Stimulated activated naive CD8-positive, alpha-beta T cell treated with anti-CD3 and anti-CD28 coated beads, Interleukin-15, Interleukin-2, amounts not matched to agents 100 ng/mL and 50 ng/mL, for 24 hours (primary cell): ENCODE measurements at regions not wholly inside any gene's neighbourhood (a gene's known extent, or its start where the extent isn't known, plus 50 kb on each side); places are given as distances from the start of the nearest gene placed in this dataset.

Experiments used
- H3K27ac Mint-ChIP-seq: one replicate; pipeline ENCODE4 v1.8.0; 2021; ENCODE audit warnings: mild to moderate bottlenecking, mixed read lengths
- H3K27me3 Mint-ChIP-seq: one replicate; pipeline ENCODE4 v1.8.0; 2021; ENCODE audit warnings: mixed read lengths
- H3K36me3 Mint-ChIP-seq: one replicate; pipeline ENCODE4 v1.8.0; 2021; ENCODE audit warnings: low read depth, mixed read lengths
- H3K4me1 Mint-ChIP-seq: one replicate; pipeline ENCODE4 v1.8.0; 2021; ENCODE audit warnings: low read depth, mixed read lengths
- H3K4me3 Mint-ChIP-seq: one replicate; pipeline ENCODE4 v1.8.0; 2021; ENCODE audit warnings: mild to moderate bottlenecking, mixed read lengths
- H3K9me3 Mint-ChIP-seq: one replicate; pipeline ENCODE4 v1.8.0; 2021; ENCODE audit warnings: mixed read lengths

DNA sequence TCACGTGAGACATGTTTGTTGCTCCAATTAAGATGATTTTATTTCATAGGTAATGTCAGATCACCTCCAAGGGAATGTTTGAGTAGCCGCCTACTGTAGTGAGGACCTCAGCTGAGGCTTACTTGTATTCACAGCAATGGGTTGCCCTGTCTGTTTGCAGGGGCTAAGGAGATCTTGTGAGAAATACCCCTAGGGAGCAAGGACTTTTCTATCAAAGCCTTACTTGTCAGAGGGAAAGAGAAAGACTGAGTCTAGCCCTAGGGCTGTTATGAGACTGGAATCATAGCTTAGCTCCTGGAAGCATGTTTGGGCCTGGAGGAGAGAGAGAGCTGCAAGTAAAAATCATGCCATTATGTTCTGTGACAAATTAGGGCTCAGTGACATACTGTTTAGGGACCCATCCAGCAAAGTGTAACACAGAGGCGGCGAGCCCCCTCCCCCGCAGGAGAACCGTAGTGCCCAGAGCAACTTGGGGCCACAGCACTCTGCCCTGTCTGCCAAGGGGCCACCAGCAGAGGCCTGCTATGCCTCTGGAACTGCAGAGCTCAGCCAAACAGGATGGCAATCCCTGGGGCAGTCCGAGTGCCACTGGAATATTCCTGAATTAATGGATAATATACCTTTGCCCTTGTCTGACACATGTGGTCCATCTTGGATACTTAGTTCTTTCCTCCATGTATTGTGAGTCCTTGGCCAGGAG lies 178.8 kb downstream of the DACT1 start:
- H3K9me3 Mint-ChIP-seq, result no peaks in the 10 kb centered on the region

GRCh38 chr14:58817846-58818245 lies 180.1 kb downstream of the DACT1 start:
- no peak overlapping the region for H3K4me3 Mint-ChIP-seq
- no peaks in the 10 kb centered on the region for H3K4me1 Mint-ChIP-seq
- H3K27me3 Mint-ChIP-seq, result peaks cover 4% of the 10 kb centered on the region
- no peaks in the 10 kb centered on the region for H3K36me3 Mint-ChIP-seq
- H3K9me3 Mint-ChIP-seq, result no peaks in the 10 kb centered on the region
- H3K27ac Mint-ChIP-seq, result no peak overlapping the region

More for the DNA sequence above, 178.8 kb downstream of the DACT1 start:
- H3K36me3 Mint-ChIP-seq, result no peaks in the 10 kb centered on the region
- no peak overlapping the region for H3K4me3 Mint-ChIP-seq
- H3K27me3 Mint-ChIP-seq, result peaks cover 4% of the 10 kb centered on the region
- no peaks in the 10 kb centered on the region for H3K4me1 Mint-ChIP-seq
- no peak overlapping the region for H3K27ac Mint-ChIP-seq

GRCh38 chr14:58820032-58820431 lies 182.3 kb downstream of the DACT1 start:
- Mint-ChIP-seq H3K9me3 (no peaks in the 10 kb centered on the region), H3K27me3 (peaks cover 4% of the 10 kb centered on the region), H3K4me1 (no peaks in the 10 kb centered on the region), H3K36me3 (no peaks in the 10 kb centered on the region), H3K27ac (no peak overlapping the region), H3K4me3 (no peak overlapping the region)

- H3K9me3 Mint-ChIP-seq, result no peaks in the 10 kb centered on the region
- H3K36me3 Mint-ChIP-seq, result no peaks in the 10 kb centered on the region
- H3K4me3 Mint-ChIP-seq, result no peak overlapping the region
- H3K27ac Mint-ChIP-seq, result no peak overlapping the region
- peaks cover 1% of the 10 kb centered on the region for H3K27me3 Mint-ChIP-seq
- no peaks in the 10 kb centered on the region for H3K4me1 Mint-ChIP-seq
These were observed 183.7 kb downstream of the DACT1 start for GRCh38 chr14:58821421-58821820.

- H3K27ac Mint-ChIP-seq, result no peak overlapping the region
- no peaks in the 10 kb centered on the region for H3K27me3 Mint-ChIP-seq
- no peaks in the 10 kb centered on the region for H3K9me3 Mint-ChIP-seq
- H3K4me1 Mint-ChIP-seq, result no peaks in the 10 kb centered on the region
- H3K4me3 Mint-ChIP-seq, result no peak overlapping the region
- no peaks in the 10 kb centered on the region for H3K36me3 Mint-ChIP-seq
These were observed 185.1 kb downstream of the DACT1 start for GRCh38 chr14:58822856-58823255.

- Mint-ChIP-seq H3K27ac (no peak overlapping the region), H3K27me3 (no peaks in the 10 kb centered on the region), H3K4me1 (no peaks in the 10 kb centered on the region)
These were observed 185.6 kb downstream of the DACT1 start for GRCh38 chr14:58823312-58823711.

GRCh38 chr14:58824106-58824505 lies 186.3 kb downstream of the DACT1 start:
- Mint-ChIP-seq H3K9me3 (no peaks in the 10 kb centered on the region), H3K36me3 (no peaks in the 10 kb centered on the region), H3K27ac (no peak overlapping the region), H3K4me3 (no peak overlapping the region), H3K27me3 (no peaks in the 10 kb centered on the region), H3K4me1 (no peaks in the 10 kb centered on the region)

More at GRCh38 chr14:58823312-58823711, 185.6 kb downstream of the DACT1 start:
- Mint-ChIP-seq H3K9me3 (no peaks in the 10 kb centered on the region), H3K4me3 (no peak overlapping the region), H3K36me3 (no peaks in the 10 kb centered on the region)

GRCh38 chr14:58824796-58825195 lies 187.0 kb downstream of the DACT1 start:
- Mint-ChIP-seq H3K27ac (no peak overlapping the region), H3K27me3 (no peaks in the 10 kb centered on the region), H3K9me3 (no peaks in the 10 kb centered on the region), H3K36me3 (no peaks in the 10 kb centered on the region), H3K4me3 (no peak overlapping the region), H3K4me1 (no peaks in the 10 kb centered on the region)

DNA sequence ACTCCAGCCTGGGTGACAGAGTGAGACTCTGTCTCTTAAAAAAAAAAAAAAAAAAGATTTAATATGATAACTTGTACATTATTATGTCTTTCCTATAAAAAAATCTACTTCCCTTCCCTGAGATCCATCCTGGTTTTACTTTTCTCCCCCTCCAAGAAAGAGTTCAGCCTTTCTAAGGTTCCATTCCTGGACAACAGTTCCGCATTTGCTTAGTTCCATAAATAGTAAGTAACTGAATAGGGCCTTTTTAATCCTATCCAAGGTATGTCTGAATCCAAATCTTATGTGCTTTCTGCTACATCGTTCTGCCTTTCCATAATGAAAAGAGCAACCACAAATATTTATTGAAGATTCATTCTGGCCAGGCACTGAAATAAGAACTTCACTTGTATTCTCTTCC lies 187.8 kb downstream of the DACT1 start:
- Mint-ChIP-seq H3K9me3 (no peaks in the 10 kb centered on the region), H3K4me3 (no peak overlapping the region), H3K4me1 (no peaks in the 10 kb centered on the region)

DNA sequence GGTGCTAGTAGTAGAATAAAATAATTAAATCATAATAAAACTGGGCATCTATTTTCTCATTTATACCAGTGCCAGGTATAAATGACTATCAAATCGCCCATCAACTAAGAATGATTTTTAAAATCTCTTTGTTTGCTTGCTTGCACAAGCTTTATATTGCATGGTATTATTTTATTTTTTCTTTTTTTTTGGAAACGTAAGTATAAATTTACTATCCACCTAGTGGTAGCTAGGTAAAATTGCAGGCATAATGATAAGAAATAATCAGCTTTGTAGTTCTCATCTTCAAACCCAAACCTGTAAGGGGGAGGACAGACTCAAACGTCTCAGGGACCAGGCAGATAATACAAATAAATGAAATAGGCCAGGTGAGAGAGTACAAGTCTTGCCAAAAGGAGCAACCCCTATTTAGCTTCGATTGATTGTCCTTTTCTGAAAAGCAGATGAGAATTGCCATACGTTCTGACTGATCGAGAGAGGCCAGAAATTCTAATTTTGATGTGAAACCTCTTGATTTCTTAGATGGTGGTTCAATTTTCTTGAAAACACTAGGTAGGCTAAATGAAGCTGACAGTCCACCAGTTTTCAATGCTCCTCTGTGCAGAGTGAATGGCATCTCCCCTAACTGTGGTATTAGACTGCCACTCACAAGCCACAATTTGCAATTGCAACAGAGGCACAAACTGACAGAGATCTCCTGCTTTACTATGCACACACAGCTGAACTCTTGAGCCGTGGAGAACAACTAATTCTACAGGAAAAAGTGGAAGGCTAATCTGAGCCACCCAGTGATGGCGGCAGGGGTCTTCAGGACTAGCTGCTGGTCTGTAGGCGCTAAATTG lies 189.3 kb downstream of the DACT1 start:
- Mint-ChIP-seq H3K27ac (no peak overlapping the region), H3K9me3 (no peaks in the 10 kb centered on the region), H3K4me3 (no peak overlapping the region), H3K36me3 (no peaks in the 10 kb centered on the region), H3K27me3 (peaks cover 5% of the 10 kb centered on the region), H3K4me1 (no peaks in the 10 kb centered on the region)

More for the DNA sequence above, 187.8 kb downstream of the DACT1 start:
- Mint-ChIP-seq H3K27me3 (peaks cover 5% of the 10 kb centered on the region), H3K36me3 (no peaks in the 10 kb centered on the region), H3K27ac (no peak overlapping the region)

DNA sequence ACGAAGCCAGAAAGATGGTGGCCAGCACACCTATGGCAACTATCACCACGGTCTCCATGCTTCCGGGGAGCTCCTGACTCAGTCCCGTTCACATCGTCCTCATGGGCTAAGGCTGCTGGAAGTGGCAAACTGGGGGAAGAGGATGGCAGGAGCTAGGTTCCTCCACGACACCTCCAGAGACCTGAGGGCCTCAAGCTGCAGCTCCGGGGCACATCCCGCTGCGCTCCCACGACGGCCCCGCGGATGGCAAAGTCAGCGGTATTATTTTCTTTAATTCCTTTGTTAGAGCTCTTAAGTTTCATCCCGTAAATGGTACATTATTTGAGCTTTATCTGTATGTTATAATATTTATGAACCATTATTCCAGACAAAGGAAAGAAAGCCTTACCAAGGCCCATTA lies 190.5 kb downstream of the DACT1 start:
- H3K9me3 Mint-ChIP-seq, result no peaks in the 10 kb centered on the region
- H3K4me1 Mint-ChIP-seq, result no peaks in the 10 kb centered on the region
- H3K27ac Mint-ChIP-seq, result no peak overlapping the region
- no peak overlapping the region for H3K4me3 Mint-ChIP-seq
- H3K36me3 Mint-ChIP-seq, result no peaks in the 10 kb centered on the region
- peaks cover 5% of the 10 kb centered on the region for H3K27me3 Mint-ChIP-seq

GRCh38 chr14:58829594-58829993 lies 191.8 kb downstream of the DACT1 start:
- no peak overlapping the region for H3K27ac Mint-ChIP-seq
- no peaks in the 10 kb centered on the region for H3K4me1 Mint-ChIP-seq

GRCh38 chr14:58830121-58830520 lies 192.4 kb downstream of the DACT1 start:
- Mint-ChIP-seq H3K4me3 (no peak overlapping the region), H3K27me3 (peaks cover 5% of the 10 kb centered on the region), H3K36me3 (no peaks in the 10 kb centered on the region), H3K27ac (no peak overlapping the region), H3K9me3 (no peaks in the 10 kb centered on the region), H3K4me1 (no peaks in the 10 kb centered on the region)

More at GRCh38 chr14:58829594-58829993, 191.8 kb downstream of the DACT1 start:
- H3K36me3 Mint-ChIP-seq, result no peaks in the 10 kb centered on the region
- H3K9me3 Mint-ChIP-seq, result no peaks in the 10 kb centered on the region
- peaks cover 5% of the 10 kb centered on the region for H3K27me3 Mint-ChIP-seq
- no peak overlapping the region for H3K4me3 Mint-ChIP-seq

GRCh38 chr14:58832095-58832521 lies 194.3 kb downstream of the DACT1 start:
- H3K4me3 Mint-ChIP-seq, result no peak overlapping the region
- peaks cover 5% of the 10 kb centered on the region for H3K27me3 Mint-ChIP-seq
- H3K36me3 Mint-ChIP-seq, result no peaks in the 10 kb centered on the region
- no peak overlapping the region for H3K27ac Mint-ChIP-seq
- no peaks in the 10 kb centered on the region for H3K4me1 Mint-ChIP-seq
- no peaks in the 10 kb centered on the region for H3K9me3 Mint-ChIP-seq

DNA sequence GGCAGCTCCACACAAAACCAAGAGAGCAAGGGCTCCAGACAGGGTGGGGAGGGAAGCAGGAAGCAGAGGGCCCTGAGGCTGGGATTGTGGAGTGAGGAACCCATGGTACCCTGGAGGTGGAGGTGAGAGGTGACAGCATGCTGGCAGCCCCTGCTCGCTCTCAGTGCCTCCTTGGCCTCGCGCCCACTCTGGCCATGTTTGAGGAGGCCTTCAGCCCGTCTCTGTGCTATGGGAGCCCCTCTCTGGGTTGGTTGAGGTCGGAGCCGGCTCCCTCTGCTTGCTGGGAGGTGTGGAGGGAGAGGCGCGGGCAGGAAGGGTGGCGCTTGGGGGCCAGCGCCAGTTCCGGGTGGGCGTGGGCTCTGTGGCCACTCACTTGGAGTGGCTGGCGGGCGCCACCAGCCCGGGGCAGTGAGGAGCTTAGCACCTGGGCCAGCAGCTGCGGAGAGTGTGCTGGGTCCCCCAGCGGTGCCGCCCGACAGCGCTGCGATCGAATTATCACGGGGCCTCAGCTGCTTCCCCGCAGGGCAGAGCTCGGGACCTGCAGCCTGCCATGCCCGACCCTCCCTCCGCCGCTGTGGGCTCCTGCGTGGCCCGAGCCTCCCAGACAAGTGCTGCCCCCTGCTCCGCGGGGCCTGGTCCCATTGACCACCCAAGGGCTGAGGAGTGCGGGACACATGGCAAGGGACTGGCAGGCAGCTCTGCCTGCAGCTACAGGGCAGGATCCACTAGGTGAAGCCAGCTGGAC lies 196.0 kb downstream of the DACT1 start:
- Mint-ChIP-seq H3K4me3 (no peak overlapping the region), H3K27ac (no peak overlapping the region), H3K4me1 (no peaks in the 10 kb centered on the region), H3K27me3 (peaks cover 5% of the 10 kb centered on the region), H3K9me3 (no peaks in the 10 kb centered on the region), H3K36me3 (no peaks in the 10 kb centered on the region)
